Small intestine (tissue), 7 donors: ENCODE measurements at regions not wholly inside any gene's neighbourhood (a gene's known extent, or its start where the extent isn't known, plus 50 kb on each side); places are given as distances from the start of the nearest gene placed in this dataset.

Source experiments
- DNase-seq, 2 donors: peaks; one replicate each; pipeline versions ENCODE4 v3.0.0 to v3.0.0-alpha.2; 2013
- FAIRE-seq: peaks from 2 replicates; lab custom pipeline; 2012; peaks lifted over from hg19 to GRCh38; lab: Jason Lieb, UNC
- H3K27ac ChIP-seq, 3 donors: one replicate each; pipeline ENCODE4 v1.5.1; 2013; ENCODE audit warnings: low read length in 2 of 3, mild to moderate bottlenecking in 2 of 3, control low read depth in 1 of 3, inconsistent platforms in 1 of 3, low read depth in 1 of 3, moderate library complexity in 1 of 3
- H3K27me3 ChIP-seq, 3 donors: one replicate each; pipeline ENCODE4 v1.6.1; 2013; ENCODE audit warnings: low read length in 3 of 3, inconsistent platforms in 1 of 3; ENCODE audit not compliant: control insufficient read depth in 3 of 3, insufficient read depth in 3 of 3
- H3K36me3 ChIP-seq, 3 donors: one replicate each; pipeline ENCODE4 v1.6.1; 2013; ENCODE audit warnings: low read length in 3 of 3, inconsistent platforms in 1 of 3, low read depth in 1 of 3, mild to moderate bottlenecking in 1 of 3, moderate library complexity in 1 of 3; ENCODE audit not compliant: control insufficient read depth in 3 of 3, insufficient read depth in 2 of 3
- H3K4me1 ChIP-seq, 3 donors: one replicate each; pipeline ENCODE4 v1.6.1; 2013; ENCODE audit warnings: low read length in 2 of 3, inconsistent platforms in 1 of 3, low read depth in 1 of 3, mild to moderate bottlenecking in 1 of 3, moderate library complexity in 1 of 3; ENCODE audit not compliant: control insufficient read depth in 3 of 3, insufficient read depth in 2 of 3
- H3K4me3 ChIP-seq, 3 donors: one replicate each; pipeline ENCODE4 v1.5.1; 2013; ENCODE audit warnings: low read length in 3 of 3, control low read depth in 1 of 3, inconsistent platforms in 1 of 3, low read depth in 1 of 3, mild to moderate bottlenecking in 1 of 3, moderate library complexity in 1 of 3
- H3K9me3 ChIP-seq, 2 donors: one replicate each; pipeline ENCODE4 v1.6.1; 2013; ENCODE audit warnings: low read depth in 1 of 2, low read length in 1 of 2; ENCODE audit not compliant: control insufficient read depth in 2 of 2, insufficient read depth in 1 of 2
- WGBS, 3 donors: extraction: QIAGEN DNeasy Blood & Tissue Kit; methylation state at CpG; one replicate each; pipeline ENCODE4 v1.1.7; 2013; 5-methylcytosine and 5-hydroxymethylcytosine counted together
- donor health status: healthy with polysubstance abuse.
- donor health status: control.
- donor health status: control.
- donor health status: Bipolar disorder and iron deficiency.
- donor health status: healthy.

DNA sequence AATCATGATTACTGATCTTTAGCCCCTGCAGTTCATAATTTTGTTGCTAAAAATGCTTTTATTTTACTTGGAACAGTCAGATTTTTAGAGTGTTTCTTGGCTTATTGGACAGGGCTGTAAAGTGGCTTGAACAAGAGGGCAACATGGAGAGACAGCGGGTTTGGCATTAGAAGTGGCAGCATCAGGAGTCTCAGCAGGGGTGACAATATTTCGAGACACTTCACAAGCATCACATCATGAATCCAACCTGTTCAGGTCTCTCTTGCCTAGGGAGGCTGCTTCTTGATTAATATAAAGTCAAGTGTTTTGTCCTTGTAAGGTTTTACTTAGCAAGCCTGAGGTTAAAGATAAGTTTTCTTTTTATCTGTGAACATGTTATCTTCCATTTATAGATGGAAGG is 2249.5 kb downstream of the LRRC4C start:
- Histone ChIP-seq H3K4me3 (no peak overlapping the region), H3K27ac (no peak overlapping the region), H3K9me3 (no peaks in the 10 kb centered on the region), H3K27me3 (no peaks in the 10 kb centered on the region), H3K36me3 (no peaks in the 10 kb centered on the region), H3K4me1 (no peaks in the 10 kb centered on the region)
- no peak for FAIRE-seq
- DNase-seq: no peak
- 82 to 88% (median 86%) methylated on average over 2 of the region's 2 CpGs for WGBS, 3 donors

DNA sequence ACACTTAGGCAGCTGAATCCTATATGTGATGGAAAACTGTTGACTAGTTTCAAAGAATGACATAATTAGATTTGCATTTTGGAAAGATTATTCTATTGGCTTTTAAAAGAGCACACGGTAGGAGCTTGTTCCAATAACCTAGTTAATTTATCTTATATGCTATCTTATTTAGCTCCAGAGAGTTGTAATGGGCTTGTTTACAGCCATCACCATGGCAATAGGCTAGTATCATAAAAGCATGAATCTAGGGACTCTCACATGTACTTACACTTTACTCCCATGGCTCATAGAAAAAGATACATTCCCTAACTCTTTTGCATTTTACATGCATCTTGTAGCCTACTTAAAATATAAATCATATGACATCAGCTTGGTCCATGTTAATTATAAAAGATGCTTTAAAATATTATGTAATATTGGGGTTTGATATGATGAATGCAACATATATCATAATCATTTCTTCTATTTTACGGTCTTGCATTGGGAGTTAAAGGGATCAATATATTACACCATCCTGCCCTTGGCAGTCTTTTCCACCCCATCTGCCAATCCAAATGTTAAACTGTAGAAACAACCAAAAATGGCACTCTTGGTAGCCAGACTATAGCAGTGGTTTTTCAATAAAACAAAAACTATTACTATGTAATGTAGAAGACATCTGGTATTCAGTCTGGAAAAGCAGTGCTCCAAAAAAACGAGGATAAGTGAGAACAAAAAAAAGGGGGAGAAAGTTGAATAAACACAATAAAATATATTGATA is 2254.0 kb downstream of the LRRC4C start:
- no peak for FAIRE-seq
- no peaks in the 10 kb centered on the region for H3K4me1 ChIP-seq
- 50 to 59% (median 53%) methylated on average over 3 of the region's 3 CpGs for WGBS, 3 donors
- no peaks in the 10 kb centered on the region for H3K27me3 ChIP-seq
- no peak overlapping the region for H3K27ac ChIP-seq
- no peak for DNase-seq
- no peak overlapping the region for H3K4me3 ChIP-seq
- H3K36me3 ChIP-seq: no peaks in the 10 kb centered on the region
- H3K9me3 ChIP-seq: no peaks in the 10 kb centered on the region

DNA sequence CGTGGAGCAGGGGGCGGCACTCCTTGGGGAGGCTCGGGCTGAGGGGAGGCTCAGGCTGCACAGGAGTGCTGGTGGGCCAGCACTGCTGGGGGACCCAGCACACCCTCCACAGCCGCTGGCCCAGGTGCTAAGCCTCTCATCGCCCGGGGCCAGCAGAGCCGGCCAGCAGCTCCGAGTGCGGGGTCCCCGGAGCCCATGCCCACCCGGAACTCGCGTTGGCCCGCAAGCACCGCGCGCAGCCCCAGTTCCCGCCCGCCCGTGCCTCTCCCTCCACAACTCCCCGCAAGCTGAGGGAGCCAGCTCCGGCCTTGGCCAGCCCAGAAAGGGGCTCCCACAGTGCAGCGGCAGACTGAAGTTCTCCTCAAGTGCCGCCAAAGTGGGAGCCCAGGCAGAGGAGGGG is 2266.8 kb downstream of the LRRC4C start:
- DNase-seq (no peak), FAIRE-seq (no peak)
- no peak overlapping the region for H3K27ac ChIP-seq
- H3K36me3 ChIP-seq: no peaks in the 10 kb centered on the region
- H3K27me3 ChIP-seq: no peaks in the 10 kb centered on the region
- WGBS, 3 donors: 91 to 97% (median 96%) methylated on average over 16 to 24 of the region's 24 CpGs
- no peaks in the 10 kb centered on the region for H3K4me1 ChIP-seq
- H3K9me3 ChIP-seq: no peaks in the 10 kb centered on the region
- no peak overlapping the region for H3K4me3 ChIP-seq

DNA sequence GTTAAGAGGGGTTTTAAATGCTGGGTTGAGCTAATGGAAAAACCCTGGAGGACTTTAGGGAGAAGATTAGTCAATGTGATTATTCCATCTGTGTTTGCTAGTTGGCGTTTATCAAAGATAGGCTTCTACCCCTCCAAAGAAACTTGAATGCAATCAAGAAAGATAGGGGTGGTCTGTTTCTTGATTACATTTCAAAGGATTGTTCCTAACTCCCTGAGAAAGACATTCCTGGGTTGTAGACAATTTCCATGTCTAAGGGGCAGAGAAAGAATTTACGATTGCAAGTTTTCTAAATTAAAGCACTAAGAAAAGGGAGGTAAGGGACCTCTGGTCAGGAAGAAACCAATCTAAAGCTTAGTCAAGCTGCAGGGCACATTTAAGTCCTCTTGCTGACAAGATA is 2268.7 kb downstream of the LRRC4C start:
- 29 to 48% (median 38%) methylated on average over 2 of the region's 2 CpGs for WGBS, 3 donors
- Histone ChIP-seq H3K36me3 (no peaks in the 10 kb centered on the region), H3K4me3 (no peak overlapping the region), H3K27me3 (no peaks in the 10 kb centered on the region), H3K4me1 (no peaks in the 10 kb centered on the region), H3K27ac (no peak overlapping the region), H3K9me3 (no peaks in the 10 kb centered on the region)
- FAIRE-seq (no peak), DNase-seq (no peak)

DNA sequence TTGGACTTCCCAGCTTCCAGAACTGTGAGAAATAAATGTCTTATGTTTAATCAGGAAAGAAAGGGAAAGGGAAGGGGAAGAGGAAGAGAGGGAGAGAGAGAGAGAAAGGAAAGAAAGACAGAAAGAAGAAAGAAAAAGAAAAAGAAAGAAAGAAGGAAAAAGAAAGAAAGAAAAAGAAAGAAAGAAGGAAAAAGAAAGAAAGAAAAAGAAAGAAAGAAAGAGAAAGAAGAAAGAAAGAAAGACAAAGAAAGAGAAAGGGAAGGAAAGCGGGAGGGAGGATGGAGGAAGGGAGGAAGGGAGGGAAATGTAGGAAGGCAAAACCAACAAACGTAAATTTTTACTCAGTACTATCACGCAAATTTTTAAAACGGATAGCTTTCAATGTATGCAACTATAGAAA is 2281.8 kb downstream of the LRRC4C start:
- Histone ChIP-seq H3K9me3 (no peaks in the 10 kb centered on the region), H3K4me1 (no peaks in the 10 kb centered on the region)
- 90% methylated on average over 4 of the region's 4 CpGs for WGBS, 3 donors

DNA sequence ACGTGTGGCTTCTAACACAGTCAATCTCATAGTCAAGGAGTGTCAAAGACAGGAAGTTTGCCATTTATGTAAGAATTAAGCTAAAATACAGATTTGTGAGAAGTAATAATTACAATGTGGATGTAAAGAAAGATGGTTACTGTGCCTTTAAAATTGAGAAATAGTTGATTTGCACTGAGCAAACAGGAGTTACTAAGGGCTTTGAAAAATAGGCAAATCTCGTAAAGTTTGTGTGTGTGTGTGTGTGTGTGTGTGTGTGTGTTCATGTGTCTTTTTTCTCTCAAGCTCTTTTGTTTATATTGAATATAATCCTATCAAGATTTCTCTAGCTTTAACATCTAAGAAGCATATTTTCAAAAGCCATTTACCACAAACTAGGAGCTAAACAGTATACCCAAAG is 2284.5 kb downstream of the LRRC4C start:
- H3K36me3 ChIP-seq: no peaks in the 10 kb centered on the region

More for the DNA sequence above, 2281.8 kb downstream of the LRRC4C start:
- no peaks in the 10 kb centered on the region for H3K36me3 ChIP-seq
- H3K27me3 ChIP-seq: no peaks in the 10 kb centered on the region
- no peak overlapping the region for H3K4me3 ChIP-seq
- no peak for FAIRE-seq
- no peak for DNase-seq
- no peak overlapping the region for H3K27ac ChIP-seq

DNA sequence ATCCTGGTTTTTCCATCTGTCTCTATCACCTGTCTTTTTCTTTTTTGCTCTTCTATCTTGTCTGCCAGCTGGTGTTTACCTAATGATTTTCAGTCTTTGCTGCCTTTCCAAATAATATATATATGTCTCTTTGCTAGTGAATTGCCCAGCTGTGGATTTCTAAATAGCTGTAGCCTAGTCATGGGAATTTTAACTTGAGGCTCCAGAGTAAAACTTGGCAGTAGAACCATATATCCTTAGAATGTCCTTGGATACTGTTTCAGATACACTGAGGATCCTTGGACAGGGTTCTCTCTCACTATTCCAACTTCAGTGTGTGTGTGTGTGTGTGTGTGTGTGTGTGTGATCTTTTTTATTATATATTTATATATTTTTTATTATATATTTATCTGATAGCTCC is 2285.3 kb downstream of the LRRC4C start:
- no peak overlapping the region for H3K4me3 ChIP-seq
- no peaks in the 10 kb centered on the region for H3K9me3 ChIP-seq
- no peaks in the 10 kb centered on the region for H3K4me1 ChIP-seq
- no peaks in the 10 kb centered on the region for H3K36me3 ChIP-seq
- no peak overlapping the region for H3K27ac ChIP-seq
- no peak for DNase-seq
- H3K27me3 ChIP-seq: no peaks in the 10 kb centered on the region
- no peak for FAIRE-seq

More for the DNA sequence above, 2284.5 kb downstream of the LRRC4C start:
- H3K27me3 ChIP-seq: no peaks in the 10 kb centered on the region
- FAIRE-seq: no peak
- no peak overlapping the region for H3K4me3 ChIP-seq
- no peak for DNase-seq
- WGBS, 3 donors: 43 to 57% (median 45%) methylated on average over 2 of the region's 2 CpGs
- no peaks in the 10 kb centered on the region for H3K4me1 ChIP-seq
- H3K9me3 ChIP-seq: no peaks in the 10 kb centered on the region
- no peak overlapping the region for H3K27ac ChIP-seq

DNA sequence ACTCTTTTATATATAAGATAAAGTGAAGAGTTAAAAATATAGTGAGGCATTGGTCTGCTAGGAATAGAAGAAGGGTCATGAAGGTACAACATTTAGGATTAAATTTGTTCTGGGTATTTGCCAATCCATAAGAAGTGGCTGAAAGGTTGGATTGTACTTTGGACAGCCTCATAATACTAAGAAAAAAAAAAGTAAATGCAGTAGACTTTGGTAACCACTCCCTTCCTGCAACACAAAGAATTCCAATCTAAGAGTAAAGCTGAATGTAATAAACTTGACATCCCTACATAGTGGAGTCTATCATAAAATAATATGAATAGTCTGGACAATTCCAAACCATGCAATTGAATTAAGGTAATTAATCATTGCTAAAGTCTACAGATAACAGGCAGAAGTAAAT is 2294.4 kb downstream of the LRRC4C start:
- DNase-seq (peak; percentile 60 to 86), FAIRE-seq (no peak)
- Histone ChIP-seq H3K27ac (no peak overlapping the region), H3K4me1 (no peaks in the 10 kb centered on the region), H3K9me3 (peaks cover 0 to 11% of the 10 kb centered on the region in 2 donors), H3K36me3 (no peaks in the 10 kb centered on the region), H3K4me3 (no peak overlapping the region), H3K27me3 (no peaks in the 10 kb centered on the region)

DNA sequence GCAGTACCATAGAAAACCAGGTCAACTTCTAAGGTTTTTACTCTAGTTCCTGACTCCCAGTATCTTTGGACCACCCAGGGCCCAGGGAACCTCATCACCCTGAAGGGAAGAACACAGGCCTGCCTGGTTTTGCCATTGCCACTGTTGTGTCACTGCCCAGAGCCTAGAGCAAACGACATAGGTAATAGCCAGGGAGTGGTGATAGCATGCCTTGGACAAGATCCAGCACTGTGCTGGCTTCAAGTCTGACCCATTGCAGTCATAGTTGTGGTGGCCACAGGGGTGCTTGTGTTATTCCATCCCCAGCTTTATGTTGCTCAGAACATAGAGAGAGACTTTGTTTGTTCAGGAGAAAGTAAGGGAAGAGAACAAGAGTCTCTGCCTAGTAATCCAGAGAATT is 2310.2 kb downstream of the LRRC4C start:
- no peak for FAIRE-seq
- no peaks in the 10 kb centered on the region for H3K36me3 ChIP-seq
- no peaks in the 10 kb centered on the region for H3K4me1 ChIP-seq
- 11 to 40% (median 21%) methylated on average over 1 of the region's 1 CpG for WGBS, 3 donors
- no peaks in the 10 kb centered on the region for H3K27me3 ChIP-seq
- no peaks in the 10 kb centered on the region for H3K9me3 ChIP-seq
- H3K27ac ChIP-seq: no peak overlapping the region
- peak in 1 of 2 donors; percentile 17 for DNase-seq
- H3K4me3 ChIP-seq: no peak overlapping the region
